ENCODE measurements at regions not wholly inside any gene's neighbourhood (a gene's known extent, or its start where the extent isn't known, plus 50 kb on each side); places are given as distances from the start of the nearest gene placed in this dataset.

DNA sequence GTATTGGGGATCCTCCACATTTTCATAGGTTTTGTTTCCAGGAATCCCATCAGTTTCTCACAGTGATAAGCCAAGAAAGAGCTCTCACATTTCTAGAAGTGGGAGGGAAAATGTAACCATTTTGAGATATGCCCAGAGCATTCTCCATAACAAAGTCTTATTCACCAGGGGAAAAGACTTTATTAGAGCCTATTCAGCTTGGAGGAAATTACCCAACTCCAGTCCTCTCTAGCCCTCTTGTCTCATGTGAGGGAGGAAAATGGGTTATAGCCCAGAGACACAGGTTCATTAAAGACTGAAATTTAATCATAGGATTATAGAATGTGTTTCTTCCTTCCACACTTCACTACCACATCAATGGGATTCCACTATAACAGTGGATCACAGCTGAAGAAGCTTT is 61.6 kb upstream of the DYNC1I1 start:
- Histone ChIP-seq H3K27me3 (ENCODE audit: control insufficient read depth, insufficient read depth, low read length) (no peaks in the 10 kb centered on the region), H3K79me2 (ENCODE audit: control insufficient read depth, insufficient read depth, low read length) (no peaks in the 10 kb centered on the region), H3K9ac (ENCODE audit: insufficient read depth, low read length) (no peak overlapping the region), H3K4me1 (ENCODE audit: control insufficient read depth, extremely low read depth, insufficient read depth, low read length) (no peaks in the 10 kb centered on the region), H3K36me3 (ENCODE audit: control insufficient read depth, insufficient read depth, low read length) (no peaks in the 10 kb centered on the region), H3K9me3 (ENCODE audit: control insufficient read depth, insufficient read depth, low read depth, low read length) (no peaks in the 10 kb centered on the region), H4K20me1 (ENCODE audit: control insufficient read depth, extremely low read depth, insufficient read depth, low read length) (no peaks in the 10 kb centered on the region), H2AFZ (ENCODE audit: low read length) (no peak overlapping the region), H3K4me3 (replicated peaks in 1 of 4; ENCODE audit: control extremely low read depth in 1 of 4, insufficient read depth in 1 of 4, low read depth in 3 of 4, low read length in 4 of 4) (no peak overlapping the region), H3K4me2 (ENCODE audit: extremely low read depth, insufficient read depth, low read length) (no peak overlapping the region), H3K27ac (ENCODE audit: insufficient read depth, low read length) (no peak overlapping the region)
- no peak for TF ChIP-seq EZH2 (IDR thresholded peaks at IDR 0.05; ENCODE audit: low read length, missing control alignments)
- TF ChIP-seq, protein P1, sequence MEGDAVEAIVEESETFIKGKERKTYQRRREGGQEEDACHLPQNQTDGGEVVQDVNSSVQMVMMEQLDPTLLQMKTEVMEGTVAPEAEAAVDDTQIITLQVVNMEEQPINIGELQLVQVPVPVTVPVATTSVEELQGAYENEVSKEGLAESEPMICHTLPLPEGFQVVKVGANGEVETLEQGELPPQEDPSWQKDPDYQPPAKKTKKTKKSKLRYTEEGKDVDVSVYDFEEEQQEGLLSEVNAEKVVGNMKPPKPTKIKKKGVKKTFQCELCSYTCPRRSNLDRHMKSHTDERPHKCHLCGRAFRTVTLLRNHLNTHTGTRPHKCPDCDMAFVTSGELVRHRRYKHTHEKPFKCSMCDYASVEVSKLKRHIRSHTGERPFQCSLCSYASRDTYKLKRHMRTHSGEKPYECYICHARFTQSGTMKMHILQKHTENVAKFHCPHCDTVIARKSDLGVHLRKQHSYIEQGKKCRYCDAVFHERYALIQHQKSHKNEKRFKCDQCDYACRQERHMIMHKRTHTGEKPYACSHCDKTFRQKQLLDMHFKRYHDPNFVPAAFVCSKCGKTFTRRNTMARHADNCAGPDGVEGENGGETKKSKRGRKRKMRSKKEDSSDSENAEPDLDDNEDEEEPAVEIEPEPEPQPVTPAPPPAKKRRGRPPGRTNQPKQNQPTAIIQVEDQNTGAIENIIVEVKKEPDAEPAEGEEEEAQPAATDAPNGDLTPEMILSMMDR (conservative IDR thresholded peaks at IDR 0.05 in 1 of 2, IDR thresholded peaks at IDR 0.05 in 1 of 2; ENCODE audit: low read depth in 1 of 2, low read length in 2 of 2), result no peak
- DNase-seq (ENCODE audit: low read depth in 2 of 2), result no peak

DNA sequence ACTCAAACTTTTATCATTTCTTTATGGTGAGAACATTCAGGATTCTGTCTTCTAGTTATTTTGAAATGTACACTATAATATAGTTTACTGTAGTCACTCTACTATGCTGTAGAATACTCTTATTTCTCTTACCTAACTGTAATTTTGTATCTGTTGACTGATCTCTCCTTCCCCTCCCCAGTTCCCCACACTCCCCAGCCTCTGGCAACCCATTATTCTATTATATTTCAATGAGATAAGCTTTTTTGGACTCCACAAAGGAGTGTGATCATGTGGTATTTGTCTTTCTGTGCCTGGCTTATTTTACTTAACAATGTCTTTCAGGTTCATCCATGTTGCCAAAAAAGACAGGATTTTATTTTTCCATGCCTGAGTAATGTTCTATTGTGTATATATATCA is 71.4 kb upstream of the DYNC1I1 start:
- H3K79me2 ChIP-seq (ENCODE audit: control insufficient read depth, insufficient read depth, low read length), result no peaks in the 10 kb centered on the region
- no peaks in the 10 kb centered on the region for H3K9me3 ChIP-seq (ENCODE audit: control insufficient read depth, insufficient read depth, low read depth, low read length)
- H3K4me3 ChIP-seq (replicated peaks in 1 of 4; ENCODE audit: control extremely low read depth in 1 of 4, insufficient read depth in 1 of 4, low read depth in 3 of 4, low read length in 4 of 4), result no peak overlapping the region
- TF ChIP-seq EZH2 (IDR thresholded peaks at IDR 0.05; ENCODE audit: low read length, missing control alignments), result no peak
- no peaks in the 10 kb centered on the region for H3K36me3 ChIP-seq (ENCODE audit: control insufficient read depth, insufficient read depth, low read length)
- no peak for DNase-seq (ENCODE audit: low read depth in 2 of 2)
- no peaks in the 10 kb centered on the region for H4K20me1 ChIP-seq (ENCODE audit: control insufficient read depth, extremely low read depth, insufficient read depth, low read length)
- no peak overlapping the region for H2AFZ ChIP-seq (ENCODE audit: low read length)
- no peaks in the 10 kb centered on the region for H3K4me1 ChIP-seq (ENCODE audit: control insufficient read depth, extremely low read depth, insufficient read depth, low read length)
- no peaks in the 10 kb centered on the region for H3K27me3 ChIP-seq (ENCODE audit: control insufficient read depth, insufficient read depth, low read length)
- no peak overlapping the region for H3K9ac ChIP-seq (ENCODE audit: insufficient read depth, low read length)
- H3K27ac ChIP-seq (ENCODE audit: insufficient read depth, low read length), result no peak overlapping the region
- no peak overlapping the region for H3K4me2 ChIP-seq (ENCODE audit: extremely low read depth, insufficient read depth, low read length)

DNA sequence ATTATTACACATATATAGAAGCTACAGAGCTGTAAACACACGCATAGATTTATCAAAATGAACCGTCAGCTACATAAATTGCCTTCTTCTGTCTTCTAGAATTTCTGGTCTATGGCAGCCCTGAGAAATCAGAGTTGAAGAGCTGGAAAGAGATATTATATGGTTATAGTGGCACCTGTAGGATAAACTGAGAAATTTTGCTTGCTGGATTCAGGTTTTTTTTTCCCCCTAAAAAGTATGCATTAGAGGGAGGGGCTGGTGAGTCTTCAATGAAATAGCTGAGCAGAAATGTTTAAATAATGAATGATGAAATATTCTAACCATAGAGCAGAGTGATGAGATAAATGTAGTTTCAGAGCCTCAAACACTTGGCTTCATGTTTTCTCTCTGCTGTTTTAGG is 78.0 kb upstream of the DYNC1I1 start:
- Histone ChIP-seq H3K4me1 (ENCODE audit: control insufficient read depth, extremely low read depth, insufficient read depth, low read length) (no peaks in the 10 kb centered on the region), H3K36me3 (ENCODE audit: control insufficient read depth, insufficient read depth, low read length) (no peaks in the 10 kb centered on the region), H3K27me3 (ENCODE audit: control insufficient read depth, insufficient read depth, low read length) (no peaks in the 10 kb centered on the region), H3K4me3 (replicated peaks in 1 of 4; ENCODE audit: control extremely low read depth in 1 of 4, insufficient read depth in 1 of 4, low read depth in 3 of 4, low read length in 4 of 4) (no peak overlapping the region), H3K9me3 (ENCODE audit: control insufficient read depth, insufficient read depth, low read depth, low read length) (no peaks in the 10 kb centered on the region), H4K20me1 (ENCODE audit: control insufficient read depth, extremely low read depth, insufficient read depth, low read length) (no peaks in the 10 kb centered on the region), H2AFZ (ENCODE audit: low read length) (no peak overlapping the region), H3K79me2 (ENCODE audit: control insufficient read depth, insufficient read depth, low read length) (no peaks in the 10 kb centered on the region), H3K27ac (ENCODE audit: insufficient read depth, low read length) (no peak overlapping the region), H3K9ac (ENCODE audit: insufficient read depth, low read length) (no peak overlapping the region), H3K4me2 (ENCODE audit: extremely low read depth, insufficient read depth, low read length) (no peak overlapping the region)
- TF ChIP-seq EZH2 (IDR thresholded peaks at IDR 0.05; ENCODE audit: low read length, missing control alignments), result no peak
- TF ChIP-seq, protein P1 (conservative IDR thresholded peaks at IDR 0.05 in 1 of 2, IDR thresholded peaks at IDR 0.05 in 1 of 2; ENCODE audit: low read depth in 1 of 2, low read length in 2 of 2), result no peak
- no peak for DNase-seq (ENCODE audit: low read depth in 2 of 2)

Data from fibroblast of lung (primary cell).